ENCODE measurements at regions not wholly inside any gene's neighbourhood (a gene's known extent, or its start where the extent isn't known, plus 50 kb on each side); places are given as distances from the start of the nearest gene placed in this dataset.

DNA sequence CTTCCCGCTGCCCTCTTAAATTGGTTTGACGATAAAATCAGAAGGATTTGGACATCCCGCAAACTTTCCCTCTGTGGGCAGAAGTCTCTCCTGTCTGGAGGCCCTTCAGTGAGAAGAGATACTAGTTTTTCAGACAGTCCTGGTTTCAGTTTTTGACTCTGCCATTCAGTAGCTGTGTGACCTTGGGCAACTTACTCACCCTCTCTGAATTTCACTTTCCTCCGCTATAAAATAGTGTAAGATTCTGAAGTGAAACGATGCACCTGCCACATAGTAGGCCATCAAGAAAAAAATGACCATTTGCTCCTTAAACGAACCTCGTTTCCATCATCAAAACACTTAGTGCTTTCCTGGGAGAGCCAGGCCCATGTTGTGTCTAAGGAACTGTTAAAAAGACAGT is 97.2 kb downstream of the LINC00237 start:
- no peak for TF ChIP-seq POLR2A (IDR thresholded peaks at IDR 0.05)
- TF ChIP-seq, protein P1, sequence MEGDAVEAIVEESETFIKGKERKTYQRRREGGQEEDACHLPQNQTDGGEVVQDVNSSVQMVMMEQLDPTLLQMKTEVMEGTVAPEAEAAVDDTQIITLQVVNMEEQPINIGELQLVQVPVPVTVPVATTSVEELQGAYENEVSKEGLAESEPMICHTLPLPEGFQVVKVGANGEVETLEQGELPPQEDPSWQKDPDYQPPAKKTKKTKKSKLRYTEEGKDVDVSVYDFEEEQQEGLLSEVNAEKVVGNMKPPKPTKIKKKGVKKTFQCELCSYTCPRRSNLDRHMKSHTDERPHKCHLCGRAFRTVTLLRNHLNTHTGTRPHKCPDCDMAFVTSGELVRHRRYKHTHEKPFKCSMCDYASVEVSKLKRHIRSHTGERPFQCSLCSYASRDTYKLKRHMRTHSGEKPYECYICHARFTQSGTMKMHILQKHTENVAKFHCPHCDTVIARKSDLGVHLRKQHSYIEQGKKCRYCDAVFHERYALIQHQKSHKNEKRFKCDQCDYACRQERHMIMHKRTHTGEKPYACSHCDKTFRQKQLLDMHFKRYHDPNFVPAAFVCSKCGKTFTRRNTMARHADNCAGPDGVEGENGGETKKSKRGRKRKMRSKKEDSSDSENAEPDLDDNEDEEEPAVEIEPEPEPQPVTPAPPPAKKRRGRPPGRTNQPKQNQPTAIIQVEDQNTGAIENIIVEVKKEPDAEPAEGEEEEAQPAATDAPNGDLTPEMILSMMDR (IDR thresholded peaks at IDR 0.05 in 4 of 5, conservative IDR thresholded peaks at IDR 0.05 in 1 of 5) = no peak
